ENCODE measurements at regions not wholly inside any gene's neighbourhood (a gene's known extent, or its start where the extent isn't known, plus 50 kb on each side); places are given as distances from the start of the nearest gene placed in this dataset.

DNA sequence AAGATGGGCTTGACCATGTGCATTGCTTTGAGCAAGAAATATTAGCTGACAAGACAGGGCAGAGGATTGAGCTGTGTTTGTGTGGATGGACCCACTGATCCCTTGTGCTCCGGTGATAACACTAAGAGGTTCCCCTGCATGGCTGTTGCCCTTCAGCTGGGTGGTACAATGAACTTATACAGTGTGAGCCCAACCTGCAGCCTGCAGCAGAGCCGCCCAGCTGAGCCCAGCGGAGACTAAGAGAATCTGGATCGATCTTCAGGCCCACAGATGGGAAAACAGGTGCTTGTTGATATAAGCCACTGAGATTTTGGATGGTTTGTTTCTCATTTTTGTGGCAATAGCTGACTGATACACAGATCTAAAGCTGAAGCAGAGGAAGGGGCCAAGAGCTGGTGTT is 177.4 kb upstream of the SYT13 start:
- TF ChIP-seq GATA2 (IDR thresholded peaks at IDR 0.05; ENCODE audit: low read depth, low read length) (no peak), GATA3 (IDR thresholded peaks at IDR 0.05; ENCODE audit: low read depth, low read length) (no peak)

DNA sequence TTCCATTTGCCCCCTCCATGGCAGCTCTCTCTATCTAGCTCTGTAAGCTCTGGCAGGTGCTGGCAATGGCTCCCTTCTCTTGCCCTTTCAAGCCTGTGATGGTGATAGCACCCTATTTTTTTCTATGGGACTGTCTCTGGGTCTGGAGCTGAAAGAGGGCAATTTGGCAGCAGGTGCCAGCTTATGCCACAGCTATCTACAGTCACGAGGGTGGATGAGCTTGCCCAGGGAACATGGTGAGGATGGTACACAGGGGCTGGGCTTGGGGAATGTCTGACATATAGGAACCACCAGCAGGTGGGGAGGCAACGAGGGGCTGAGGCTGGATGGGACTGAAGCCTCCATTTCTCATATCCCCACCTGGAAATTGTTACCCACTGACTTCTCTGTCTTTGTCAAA is 175.4 kb upstream of the SYT13 start:
- TF ChIP-seq GATA3 (IDR thresholded peaks at IDR 0.05; ENCODE audit: low read depth, low read length) (no peak), GATA2 (IDR thresholded peaks at IDR 0.05; ENCODE audit: low read depth, low read length) (no peak)

DNA sequence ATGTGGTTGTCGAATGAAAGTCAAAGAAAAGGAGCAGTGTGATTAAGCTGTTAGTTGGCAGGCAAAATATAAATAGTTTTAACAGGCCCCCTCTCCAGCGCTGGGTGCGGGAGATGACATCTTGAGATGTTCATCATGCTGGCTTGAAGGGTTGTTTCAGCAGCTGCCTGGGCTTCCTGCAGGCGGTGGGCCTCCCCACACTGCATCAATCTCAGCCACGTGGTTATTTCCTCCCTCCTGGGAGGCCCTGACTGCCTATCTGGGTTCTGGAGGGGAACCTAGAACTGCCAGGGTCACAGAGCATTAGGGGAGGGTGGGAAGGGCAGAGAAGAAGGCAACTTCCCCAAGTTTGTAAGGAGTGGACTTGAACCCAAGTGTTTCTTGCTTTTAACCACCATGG is 173.3 kb upstream of the SYT13 start:
- no peak for TF ChIP-seq GATA3 (IDR thresholded peaks at IDR 0.05; ENCODE audit: low read depth, low read length)
- TF ChIP-seq GATA2 (IDR thresholded peaks at IDR 0.05; ENCODE audit: low read depth, low read length) = no peak

DNA sequence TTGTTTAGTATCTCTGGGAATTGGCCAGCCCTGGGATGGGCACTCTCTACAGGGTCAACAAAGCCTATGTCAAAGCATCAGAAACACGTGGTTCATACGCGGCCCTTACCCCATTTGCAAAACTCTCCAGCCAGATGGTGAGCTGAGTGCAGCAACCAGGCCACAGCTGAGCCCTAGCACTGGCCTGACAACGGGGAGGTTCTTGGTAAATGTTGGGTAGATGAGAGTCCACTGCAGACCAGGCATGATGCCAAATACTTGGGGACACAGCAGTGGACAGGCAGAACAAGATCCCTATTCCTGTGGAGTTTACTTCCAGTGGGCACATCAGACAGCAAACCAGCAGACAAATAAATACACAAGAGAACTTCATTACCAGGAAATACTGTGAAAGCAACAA is 172.1 kb upstream of the SYT13 start:
- TF ChIP-seq GATA3 (IDR thresholded peaks at IDR 0.05; ENCODE audit: low read depth, low read length) = no peak
- TF ChIP-seq GATA2 (IDR thresholded peaks at IDR 0.05; ENCODE audit: low read depth, low read length) = no peak

DNA sequence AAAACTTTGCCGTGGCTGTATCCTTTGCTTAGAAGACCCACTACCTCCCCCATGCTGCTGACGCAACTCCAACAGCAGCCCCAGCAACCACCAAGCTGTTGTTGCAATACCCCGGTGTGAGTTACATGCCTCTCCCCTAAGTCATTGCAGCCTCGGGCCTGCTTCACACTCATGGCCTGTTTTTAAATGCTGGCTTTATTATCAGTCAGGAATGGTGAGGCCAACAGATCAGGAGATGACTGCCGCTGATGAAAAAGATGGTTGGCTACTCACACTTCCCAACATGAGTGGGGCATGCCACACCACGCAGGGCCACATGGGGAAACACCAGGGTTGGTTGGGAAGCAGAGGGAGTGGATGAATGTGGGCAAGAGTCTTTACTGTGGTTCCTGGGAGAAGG is 171.5 kb upstream of the SYT13 start:
- TF ChIP-seq GATA3 (IDR thresholded peaks at IDR 0.05; ENCODE audit: low read depth, low read length) = no peak
- no peak for TF ChIP-seq GATA2 (IDR thresholded peaks at IDR 0.05; ENCODE audit: low read depth, low read length)

DNA sequence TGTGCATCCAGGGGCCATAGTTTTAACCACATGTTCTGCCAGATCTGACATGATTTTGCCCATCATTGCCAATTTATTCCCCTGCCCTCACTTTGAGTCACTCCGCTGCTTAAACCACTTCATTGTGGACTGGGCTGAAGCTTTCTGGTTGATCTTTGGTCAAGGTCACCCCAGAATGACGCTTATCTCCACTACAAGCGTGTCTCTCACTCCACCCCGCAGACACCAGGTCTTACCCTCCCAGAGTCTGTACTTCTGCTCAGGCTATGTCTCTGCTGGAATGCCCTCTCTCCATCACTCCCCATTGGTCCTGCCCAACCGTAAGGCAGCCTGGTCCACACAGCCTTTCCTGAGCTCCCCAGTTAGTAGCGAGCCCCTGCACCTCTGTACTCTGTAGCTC is 170.5 kb upstream of the SYT13 start:
- TF ChIP-seq GATA3 (IDR thresholded peaks at IDR 0.05; ENCODE audit: low read depth, low read length) = no peak
- TF ChIP-seq GATA2 (IDR thresholded peaks at IDR 0.05; ENCODE audit: low read depth, low read length) = no peak

DNA sequence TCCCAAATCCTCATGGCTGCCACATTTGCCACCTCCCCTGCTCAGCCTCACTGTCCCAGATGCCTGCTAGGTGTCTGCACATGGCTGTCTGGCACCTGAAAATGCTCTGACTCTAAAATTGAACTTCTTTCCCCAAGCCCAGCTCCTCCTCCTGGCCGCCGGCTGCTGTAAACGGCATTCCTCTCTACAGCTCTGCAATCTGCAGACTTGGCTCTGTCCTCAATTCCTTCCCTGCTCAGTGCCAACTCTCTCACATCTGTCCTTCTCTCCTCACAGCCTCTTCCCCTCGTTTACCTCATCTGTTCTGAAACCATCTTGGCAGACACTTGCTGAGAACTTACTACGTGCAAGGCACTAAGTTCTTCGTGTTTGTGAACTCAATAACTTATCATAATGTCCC is 169.4 kb upstream of the SYT13 start:
- TF ChIP-seq GATA3 (IDR thresholded peaks at IDR 0.05; ENCODE audit: low read depth, low read length) (no peak), GATA2 (IDR thresholded peaks at IDR 0.05; ENCODE audit: low read depth, low read length) (no peak)

DNA sequence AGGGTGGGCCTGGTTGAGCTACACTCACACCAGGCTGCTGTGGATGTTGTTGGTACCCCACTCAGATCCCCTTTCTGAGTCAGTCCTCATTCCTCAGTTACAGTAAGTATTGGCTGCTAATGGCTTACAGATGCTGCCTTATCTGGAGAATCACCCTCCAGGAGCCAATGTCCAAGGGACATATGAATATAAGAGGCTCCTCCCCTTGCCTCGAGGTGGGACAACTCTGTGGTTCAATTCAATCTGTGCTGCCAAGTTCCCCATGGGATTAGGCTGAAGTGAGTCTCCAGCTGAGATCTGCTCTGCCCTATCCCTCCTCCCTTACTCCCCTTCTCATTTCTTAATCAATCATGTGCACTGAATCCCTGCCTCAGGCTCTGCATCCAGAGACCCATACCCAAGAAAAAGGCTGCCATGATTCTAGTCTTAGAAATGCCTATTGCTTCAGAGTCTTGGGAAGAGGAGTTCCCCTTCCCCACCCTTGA is 168.8 kb upstream of the SYT13 start:
- no peak for TF ChIP-seq GATA2 (IDR thresholded peaks at IDR 0.05; ENCODE audit: low read depth, low read length)

DNA sequence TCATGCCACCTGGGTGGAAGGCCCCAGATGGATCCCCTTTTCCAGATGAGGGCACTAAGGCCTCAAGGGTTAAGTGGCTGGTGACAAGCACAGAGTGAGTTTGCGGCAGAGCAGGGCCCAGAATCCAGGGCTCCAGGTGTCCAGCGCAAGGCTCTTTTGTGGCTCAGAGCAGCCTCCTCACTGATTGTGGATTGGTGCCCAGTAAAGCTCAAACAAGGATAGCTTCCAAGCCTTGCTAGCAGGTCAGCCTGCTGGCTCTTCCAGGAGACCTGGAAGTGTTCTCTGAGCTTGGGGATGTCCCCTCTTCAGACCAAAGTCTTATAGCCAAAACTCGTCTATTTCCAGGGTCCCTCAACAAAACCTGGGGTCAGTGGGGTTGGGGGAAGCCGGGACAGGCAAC is 167.6 kb upstream of the SYT13 start:
- TF ChIP-seq GATA3 (IDR thresholded peaks at IDR 0.05; ENCODE audit: low read depth, low read length) (no peak), GATA2 (IDR thresholded peaks at IDR 0.05; ENCODE audit: low read depth, low read length) (no peak)

DNA sequence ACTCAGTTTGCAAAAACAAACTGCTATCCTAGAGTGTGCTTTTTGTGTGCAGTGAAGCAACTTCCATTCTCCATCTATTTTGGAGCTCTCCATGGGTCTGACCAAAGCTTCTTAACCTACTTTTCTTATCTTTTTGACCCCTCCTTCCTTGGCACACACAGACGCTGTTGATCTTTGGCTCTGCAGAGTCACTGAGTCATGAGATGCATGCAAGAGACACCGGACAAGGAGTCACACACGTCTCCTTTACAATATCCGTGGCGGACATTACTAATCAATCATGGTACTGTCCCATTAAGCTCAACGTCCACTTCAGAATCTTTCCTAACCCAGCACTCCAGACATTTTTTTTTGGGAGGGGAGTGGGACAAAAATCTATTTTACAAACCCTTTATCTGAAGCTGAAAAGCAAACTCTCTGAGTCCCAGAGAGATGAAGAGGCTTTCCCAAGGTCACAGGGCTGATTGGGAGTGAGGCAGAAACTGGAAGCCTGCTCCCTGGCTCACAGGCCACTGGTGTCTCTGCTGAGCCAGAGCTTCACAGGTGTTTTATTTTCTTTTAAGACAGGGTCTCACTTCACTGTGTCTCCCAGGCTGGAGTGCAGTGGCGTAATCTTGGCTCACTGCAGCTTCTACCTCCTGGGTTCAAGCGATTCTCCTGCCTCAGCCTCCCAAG is 165.8 kb upstream of the SYT13 start:
- TF ChIP-seq GATA2 (IDR thresholded peaks at IDR 0.05; ENCODE audit: low read depth, low read length) = no peak
- no peak for TF ChIP-seq GATA3 (IDR thresholded peaks at IDR 0.05; ENCODE audit: low read depth, low read length)

DNA sequence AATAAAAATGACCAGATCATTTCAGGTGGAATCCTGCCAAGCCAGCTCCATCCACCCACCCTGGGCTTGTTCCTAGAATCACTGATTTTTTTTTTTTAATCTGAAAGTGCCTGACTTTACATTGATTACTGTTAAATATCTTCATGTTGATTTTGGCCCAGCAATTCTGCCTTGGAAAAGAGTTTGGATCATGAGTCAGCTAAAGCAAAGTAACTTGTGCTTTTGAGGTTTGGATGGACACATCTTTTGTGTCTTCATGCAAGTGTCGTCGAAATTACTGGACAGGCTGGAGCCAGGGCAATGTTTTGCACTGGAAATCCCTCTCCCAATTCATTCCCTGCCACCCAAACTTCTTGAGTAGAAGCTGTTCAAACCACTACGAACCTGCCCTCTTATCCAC is 164.0 kb upstream of the SYT13 start:
- TF ChIP-seq GATA2 (IDR thresholded peaks at IDR 0.05; ENCODE audit: low read depth, low read length) = no peak
- TF ChIP-seq GATA3 (IDR thresholded peaks at IDR 0.05; ENCODE audit: low read depth, low read length) = no peak

DNA sequence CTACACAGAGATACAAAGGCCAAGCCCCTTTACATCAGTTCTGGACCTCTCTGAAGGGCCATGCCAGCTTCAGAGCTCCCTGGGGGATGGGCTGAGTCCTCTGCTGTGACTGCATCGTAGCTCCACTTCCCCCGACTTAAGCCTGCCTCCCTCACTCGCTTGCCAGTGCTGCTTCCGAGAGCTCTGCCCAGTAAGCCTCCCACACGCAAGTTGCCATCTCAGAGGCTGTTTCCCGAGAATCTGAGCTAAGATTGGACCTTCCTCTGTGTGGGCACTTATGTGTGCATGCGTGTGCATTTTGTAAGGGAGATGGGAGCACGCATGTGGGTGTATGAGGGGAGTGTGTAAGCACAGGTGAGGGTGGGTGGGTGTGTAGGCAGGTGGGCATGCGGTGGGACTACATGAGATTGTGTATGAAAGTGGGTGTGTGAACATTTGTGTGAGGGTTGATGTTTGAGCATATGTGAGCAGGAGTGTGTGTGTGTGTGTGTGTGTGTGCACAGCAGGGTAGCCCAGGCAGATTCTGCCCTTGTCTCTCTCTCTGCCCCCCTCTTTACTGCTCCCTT is 163.0 kb upstream of the SYT13 start:
- no peak for TF ChIP-seq GATA2 (IDR thresholded peaks at IDR 0.05; ENCODE audit: low read depth, low read length)

DNA sequence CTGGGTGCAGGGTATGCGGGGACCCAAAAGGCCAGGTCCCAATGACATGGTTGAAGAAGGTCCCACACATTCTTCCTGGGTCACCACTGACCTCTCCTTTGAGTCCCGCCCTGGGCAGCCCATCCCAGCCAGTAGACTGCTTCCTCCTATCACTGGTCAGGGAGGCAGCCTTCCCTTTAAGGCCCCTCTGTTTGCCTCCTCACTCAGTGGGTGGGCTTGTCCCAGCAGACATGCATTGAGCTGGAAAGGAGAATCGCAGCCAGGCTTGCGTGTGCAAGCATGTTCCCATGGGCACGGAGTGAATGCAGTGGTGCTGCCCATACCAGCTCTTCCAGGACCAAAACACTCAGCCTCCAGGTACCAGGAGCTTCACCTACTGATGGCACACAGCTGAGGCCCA is 162.4 kb upstream of the SYT13 start:
- TF ChIP-seq GATA3 (IDR thresholded peaks at IDR 0.05; ENCODE audit: low read depth, low read length) (no peak), GATA2 (IDR thresholded peaks at IDR 0.05; ENCODE audit: low read depth, low read length) (no peak)

DNA sequence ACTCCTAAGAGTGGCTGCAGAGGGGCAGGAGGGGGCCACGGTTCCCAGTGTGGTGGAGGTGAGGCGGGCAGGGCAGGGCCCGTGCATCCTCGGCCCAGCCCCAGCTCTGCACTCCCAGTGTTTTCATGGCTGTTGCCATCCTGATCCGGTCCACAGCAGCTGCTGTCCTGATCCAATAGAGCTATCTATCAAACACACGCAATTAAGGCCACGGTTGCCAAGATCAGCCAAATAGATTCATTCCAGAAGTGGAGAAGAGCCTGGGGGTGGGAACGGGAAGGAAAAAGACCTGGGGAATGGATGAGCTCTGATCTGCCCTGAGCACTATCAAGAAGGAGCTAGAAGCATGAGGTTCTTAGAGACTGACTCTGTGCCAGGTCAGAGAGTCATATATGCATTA is 160.9 kb upstream of the SYT13 start:
- TF ChIP-seq GATA2 (IDR thresholded peaks at IDR 0.05; ENCODE audit: low read depth, low read length) (no peak), GATA3 (IDR thresholded peaks at IDR 0.05; ENCODE audit: low read depth, low read length) (no peak)

DNA sequence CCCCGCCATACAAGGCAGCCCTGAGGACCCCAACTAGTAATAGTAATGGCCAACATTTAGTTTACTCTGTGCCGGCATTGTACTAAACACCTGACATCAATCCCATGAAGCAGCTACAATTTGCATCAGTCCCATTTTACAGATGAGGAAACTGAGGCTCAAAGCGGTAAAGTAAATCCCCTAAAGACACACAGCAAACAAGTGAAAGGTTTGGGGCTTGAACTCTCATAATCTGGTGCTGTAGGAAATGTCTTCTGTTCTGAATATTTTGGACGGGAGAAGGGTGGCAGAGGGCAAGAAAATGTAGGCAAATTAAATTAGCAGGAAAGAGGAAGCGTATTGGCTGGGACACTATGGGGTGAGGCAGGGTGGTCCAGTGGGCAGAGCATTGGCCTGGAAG is 160.3 kb upstream of the SYT13 start:
- TF ChIP-seq GATA3 (IDR thresholded peaks at IDR 0.05; ENCODE audit: low read depth, low read length) = no peak
- TF ChIP-seq GATA2 (IDR thresholded peaks at IDR 0.05; ENCODE audit: low read depth, low read length) = no peak

DNA sequence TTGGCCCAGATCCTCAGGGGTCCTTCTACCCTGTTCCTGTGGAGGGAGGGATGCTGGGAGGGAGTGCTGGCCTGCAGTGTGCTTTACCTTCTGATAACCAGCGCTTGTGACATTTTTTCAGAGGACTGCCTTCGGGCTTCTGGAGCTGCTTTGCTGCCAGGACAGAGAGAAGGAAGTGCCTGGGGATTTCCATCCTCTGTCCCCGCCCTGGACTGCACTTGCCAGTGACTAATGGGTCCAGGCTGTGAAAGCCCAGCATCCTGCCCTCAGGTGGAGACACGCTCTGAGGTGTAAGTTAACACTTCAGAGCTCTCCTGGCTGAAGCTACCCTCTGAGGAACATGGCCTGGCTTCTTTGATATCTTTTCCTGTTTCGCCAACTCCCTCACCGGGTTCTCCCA is 158.7 kb upstream of the SYT13 start:
- no peak for TF ChIP-seq GATA2 (IDR thresholded peaks at IDR 0.05; ENCODE audit: low read depth, low read length)
- TF ChIP-seq GATA3 (IDR thresholded peaks at IDR 0.05; ENCODE audit: low read depth, low read length) = no peak
